AG04450 (cell line): ENCODE measurements at regions not wholly inside any gene's neighbourhood (a gene's known extent, or its start where the extent isn't known, plus 50 kb on each side); places are given as distances from the start of the nearest gene placed in this dataset.

Source experiments
- CTCF ChIA-PET: fragments of 300-600, 350-600 bp; formaldehyde crosslinking; extraction: SDS; loops from one replicate; lab custom pipeline; 2022; ENCODE audit warnings: antibody characterized with exemption, inconsistent platforms; lab: Charles Lee
- POLR2A ChIA-PET: fragments of 350-600 bp; formaldehyde crosslinking; extraction: SDS; loops from one replicate; lab custom pipeline; 2021; ENCODE audit warnings: antibody characterized with exemption, inconsistent platforms; lab: Yijun Ruan, JAX
- DNase-seq: peaks from one replicate; pipeline ENCODE4 v3.0.0-alpha.2; 2011; ENCODE audit warnings: low read depth, low spot score
- H3K27ac ChIP-seq: one replicate; pipeline ENCODE4 v1.5.1; 2012; ENCODE audit warnings: low read depth, low read length, control low read depth
- H3K27me3 ChIP-seq: one replicate; pipeline ENCODE4 v1.6.0; 2012; ENCODE audit warnings: low read length; ENCODE audit not compliant: control insufficient read depth, insufficient read depth
- H3K4me3 ChIP-seq: 2 replicates; pipeline ENCODE4 v1.5.1; 2011; ENCODE audit warnings: mild to moderate bottlenecking, low read depth, low read length, control low read depth
- H3K9me3 ChIP-seq: 2 replicates; pipeline ENCODE4 v1.5.1; 2012; ENCODE audit warnings: low read length; ENCODE audit not compliant: control insufficient read depth, insufficient read depth
- CTCF ChIP-seq: IDR thresholded peaks from 2 replicates; pipeline ENCODE4 v1.5.1; 2011; ENCODE audit warnings: low read depth, low read length, control low read depth, inconsistent platforms

- no peak overlapping the region for H3K27ac ChIP-seq
- H3K9me3 ChIP-seq, result no peaks in the 10 kb centered on the region
- no peaks in the 10 kb centered on the region for H3K27me3 ChIP-seq
- TF ChIP-seq CTCF, result no peak
- no peak overlapping the region for H3K4me3 ChIP-seq
- no peak for DNase-seq
- POLR2A ChIA-PET, result no interaction called here
- CTCF ChIA-PET, result no interaction called here
Measured at GRCh38 chr2:147086715-147087114, 758.1 kb upstream of the ACVR2A start.

DNA sequence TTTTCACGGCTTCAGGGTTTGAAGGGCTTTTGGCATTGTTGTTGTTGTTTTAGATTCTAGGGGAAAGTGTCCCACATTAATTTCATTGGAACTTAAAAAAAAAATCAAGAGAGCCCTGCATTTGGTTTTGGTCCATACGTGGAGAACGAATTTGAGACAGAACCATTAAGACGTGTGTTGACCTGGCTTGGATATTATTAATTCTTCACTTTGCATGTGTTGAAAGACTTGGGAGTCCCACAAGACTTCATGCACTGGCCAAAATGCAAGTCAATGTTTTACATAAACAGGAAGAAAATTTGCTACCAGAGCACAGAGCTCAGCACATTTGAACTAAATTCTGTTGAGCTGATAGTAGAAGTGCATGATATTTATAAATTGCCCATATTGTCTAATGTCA lies 761.2 kb upstream of the ACVR2A start:
- CTCF ChIA-PET, result interaction anchor here (0.8 to 3.6 kb wide), 11 partner anchors 11 to 832 kb away, joined by 3 to 50 read pairs (median 5); no protein-coding TSS in a partner anchor
- POLR2A ChIA-PET, result no interaction called here
- Histone ChIP-seq H3K9me3 (no peaks in the 10 kb centered on the region), H3K27me3 (no peaks in the 10 kb centered on the region), H3K4me3 (no peak overlapping the region), H3K27ac (no peak overlapping the region)
- DNase-seq, result no peak
- no peak for TF ChIP-seq CTCF

DNA sequence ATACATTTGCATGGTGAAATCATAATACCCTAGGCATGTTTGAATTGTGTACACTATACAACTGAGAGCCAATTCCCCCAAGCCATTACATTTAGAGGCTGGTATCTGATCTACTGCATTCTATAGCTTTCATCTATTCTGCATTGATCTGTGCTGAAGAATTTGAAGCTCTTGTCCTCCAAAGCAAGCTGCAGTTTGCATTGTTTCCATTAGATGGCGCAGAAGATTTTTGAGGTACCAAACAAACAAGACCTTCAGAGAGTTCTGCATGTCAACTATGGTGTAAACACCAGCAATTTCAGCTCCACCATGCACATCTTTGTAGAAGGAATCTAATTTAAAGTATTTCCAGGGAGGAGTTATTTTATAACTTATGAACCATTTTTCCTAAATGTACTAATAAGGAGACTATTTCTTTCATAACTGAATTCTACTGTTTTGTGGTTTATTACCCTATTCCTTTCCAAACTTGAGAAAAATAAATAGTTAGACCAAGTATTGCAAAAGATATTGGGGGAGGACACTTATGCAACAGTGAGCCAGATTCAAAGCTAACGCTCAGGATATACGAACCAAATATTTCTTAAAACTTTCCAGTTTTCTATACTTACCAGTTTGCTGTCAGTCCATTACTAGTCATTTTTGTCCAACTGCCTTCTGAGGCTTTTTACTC lies 761.8 kb upstream of the ACVR2A start:
- POLR2A ChIA-PET, result no interaction called here
- TF ChIP-seq CTCF, result peak; percentile 90

DNA sequence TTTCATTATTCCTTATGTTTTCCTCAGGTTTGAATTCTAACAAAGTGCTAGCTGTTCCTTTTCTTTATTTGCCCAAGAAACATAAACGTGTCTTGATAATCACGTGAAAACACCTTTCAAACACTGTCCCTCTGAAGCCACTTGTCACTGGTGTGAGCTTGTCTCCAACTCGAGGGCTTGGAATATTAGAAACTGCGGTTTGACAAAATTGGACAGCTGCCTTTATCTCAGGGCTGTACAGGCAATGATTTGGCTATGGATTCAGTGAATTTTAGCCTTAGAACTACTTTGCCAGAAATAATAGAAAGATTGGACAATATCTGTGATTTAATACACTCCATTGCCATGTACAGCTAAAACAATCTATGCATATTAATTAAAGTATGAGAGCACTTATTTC lies 763.0 kb upstream of the ACVR2A start:
- no peak for TF ChIP-seq CTCF
- no peaks in the 10 kb centered on the region for H3K27me3 ChIP-seq
- no peak overlapping the region for H3K27ac ChIP-seq
- ChIA-PET POLR2A (no interaction called here), CTCF (interaction anchor here (1.2 to 3.6 kb wide), 4 partner anchors 9 to 831 kb away, joined by 3 to 50 read pairs (median 7); no protein-coding TSS in a partner anchor)
- H3K9me3 ChIP-seq, result no peaks in the 10 kb centered on the region
- DNase-seq, result no peak
- no peak overlapping the region for H3K4me3 ChIP-seq

More for the DNA sequence above, 761.8 kb upstream of the ACVR2A start:
- H3K9me3 ChIP-seq, result no peaks in the 10 kb centered on the region
- peak; percentile 32 for DNase-seq
- no peak overlapping the region for H3K4me3 ChIP-seq
- no peak overlapping the region for H3K27ac ChIP-seq
- H3K27me3 ChIP-seq, result no peaks in the 10 kb centered on the region
- CTCF ChIA-PET, result interaction anchor here (0.5 to 3.6 kb wide), 26 partner anchors 9 to 835 kb away, joined by 3 to 50 read pairs (median 4); no protein-coding TSS in a partner anchor

GRCh38 chr2:147076634-147077033 lies 768.2 kb upstream of the ACVR2A start:
- POLR2A ChIA-PET, result no interaction called here
- no peak overlapping the region for H3K27ac ChIP-seq
- no peaks in the 10 kb centered on the region for H3K9me3 ChIP-seq
- no peak for TF ChIP-seq CTCF
- no peak overlapping the region for H3K4me3 ChIP-seq
- H3K27me3 ChIP-seq, result no peaks in the 10 kb centered on the region
- no peak for DNase-seq
- CTCF ChIA-PET, result no interaction called here
